Activated CD8-positive, alpha-beta memory T cell treated with anti-CD3 and anti-CD28 coated beads, Interleukin-2, amount 50 U/mL, for 24 hours (primary cell): ENCODE measurements at regions not wholly inside any gene's neighbourhood (a gene's known extent, or its start where the extent isn't known, plus 50 kb on each side); places are given as distances from the start of the nearest gene placed in this dataset.

Source experiments
- DNase-seq: peaks from one replicate; pipeline ENCODE4 v3.0.0-alpha.2; 2020; ENCODE audit errors: extremely low read depth

DNA sequence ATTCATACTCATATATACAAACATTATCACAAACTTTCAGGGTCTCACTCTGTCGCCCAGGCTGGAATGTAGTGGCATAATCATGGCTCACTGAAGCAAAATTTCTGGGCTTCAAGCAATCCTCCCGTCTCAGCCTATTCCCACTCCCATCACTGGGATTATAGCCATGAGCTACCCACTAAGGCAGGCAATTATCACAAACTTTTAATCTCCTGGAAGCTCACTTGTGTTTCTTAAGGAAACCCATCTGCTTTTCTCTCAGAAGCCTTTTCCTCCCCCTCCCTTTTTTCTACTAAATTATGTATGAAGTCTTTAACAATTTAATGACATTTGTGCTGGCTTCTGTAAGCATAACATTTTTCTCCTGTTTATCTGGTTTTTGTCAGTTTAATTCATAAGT is 170.5 kb downstream of the AREG start:
- DNase-seq = no peak

- no peak for DNase-seq
These were observed 173.2 kb downstream of the AREG start for GRCh38 chr4:74618166-74618565.

- DNase-seq = no peak
These were observed 173.7 kb downstream of the AREG start for GRCh38 chr4:74618659-74619058.

DNA sequence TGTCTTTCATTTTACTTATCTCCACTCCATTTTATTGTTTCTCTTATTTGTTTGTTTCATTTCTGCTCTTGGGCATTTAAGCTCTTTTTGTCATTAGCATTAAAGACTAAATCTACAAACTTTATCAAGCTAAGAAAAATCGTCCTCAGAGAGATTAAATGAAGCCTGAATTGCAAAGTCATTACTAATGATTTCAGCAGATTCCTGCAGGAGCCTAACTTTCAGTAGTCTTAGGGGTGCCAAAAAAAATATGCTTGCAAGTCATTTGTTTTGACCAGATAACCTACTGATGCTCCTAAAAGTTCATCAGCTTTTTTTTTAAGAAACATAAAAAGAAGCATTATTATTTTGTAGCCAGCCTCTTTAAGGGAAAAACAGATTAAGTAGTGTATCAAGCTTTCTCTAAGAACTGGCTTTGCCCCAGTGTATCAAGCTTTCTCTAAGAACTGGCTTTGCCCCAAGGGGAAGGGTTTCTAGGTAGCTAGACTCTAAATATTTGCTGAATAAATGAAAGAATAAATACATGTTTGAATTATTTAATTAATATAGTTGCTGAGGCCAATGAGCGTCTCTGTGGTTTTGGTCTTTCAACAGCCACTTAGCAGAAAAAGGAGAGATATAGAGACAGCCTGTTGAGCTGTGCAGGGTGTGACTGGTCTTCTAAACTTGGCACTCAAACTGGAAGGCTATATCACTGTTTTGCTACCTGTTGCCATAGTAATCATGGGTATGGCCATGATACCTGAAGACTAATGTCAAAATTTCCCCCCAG is 174.2 kb downstream of the BTC start:
- DNase-seq = no peak

- DNase-seq = no peak
These were observed 172.7 kb downstream of the BTC start for GRCh38 chr4:74621616-74622015.

DNA sequence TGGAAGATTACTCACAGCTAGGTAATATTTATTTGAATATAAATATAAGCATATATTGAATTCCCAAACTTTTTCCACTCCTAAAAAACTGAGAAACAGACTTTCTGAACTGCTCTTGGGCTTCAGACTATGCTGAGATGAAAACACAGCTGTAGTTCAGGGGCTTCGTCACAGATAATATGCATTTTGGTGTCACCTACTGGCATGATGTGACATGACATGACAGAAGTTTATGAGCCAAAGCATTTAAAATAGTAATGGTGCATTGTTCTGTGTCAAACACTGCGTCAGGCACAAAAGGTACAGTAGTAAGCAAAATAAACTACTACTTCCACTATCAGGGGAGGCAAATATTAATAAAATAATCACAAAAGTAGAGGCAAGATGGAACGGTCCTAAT is 171.3 kb downstream of the BTC start:
- no peak for DNase-seq

GRCh38 chr4:74624351-74625151 is 169.8 kb downstream of the BTC start:
- no peak for DNase-seq

DNA sequence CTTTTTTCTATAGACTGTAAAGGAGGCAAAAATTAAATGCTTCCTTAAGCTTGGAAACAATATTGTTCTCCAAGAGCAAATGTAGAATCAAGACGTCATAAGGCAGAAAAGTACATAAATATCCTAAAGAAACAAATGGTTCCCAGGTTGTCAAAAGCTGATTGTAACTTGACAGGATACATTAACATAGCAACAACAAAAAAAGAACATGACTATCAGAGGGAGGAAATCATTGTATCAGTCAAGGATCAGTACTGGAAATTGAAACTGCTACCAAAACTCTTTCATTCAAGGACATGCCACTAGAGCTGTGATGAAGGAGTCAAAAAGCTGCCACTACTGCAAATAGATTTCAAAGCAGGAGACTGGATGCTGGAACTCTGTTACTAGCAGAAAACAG is 168.3 kb downstream of the BTC start:
- no peak for DNase-seq

- DNase-seq = no peak
These were observed 167.2 kb downstream of the BTC start for GRCh38 chr4:74627093-74627492.

- no peak for DNase-seq
These were observed 166.8 kb downstream of the BTC start for GRCh38 chr4:74627504-74627903.

DNA sequence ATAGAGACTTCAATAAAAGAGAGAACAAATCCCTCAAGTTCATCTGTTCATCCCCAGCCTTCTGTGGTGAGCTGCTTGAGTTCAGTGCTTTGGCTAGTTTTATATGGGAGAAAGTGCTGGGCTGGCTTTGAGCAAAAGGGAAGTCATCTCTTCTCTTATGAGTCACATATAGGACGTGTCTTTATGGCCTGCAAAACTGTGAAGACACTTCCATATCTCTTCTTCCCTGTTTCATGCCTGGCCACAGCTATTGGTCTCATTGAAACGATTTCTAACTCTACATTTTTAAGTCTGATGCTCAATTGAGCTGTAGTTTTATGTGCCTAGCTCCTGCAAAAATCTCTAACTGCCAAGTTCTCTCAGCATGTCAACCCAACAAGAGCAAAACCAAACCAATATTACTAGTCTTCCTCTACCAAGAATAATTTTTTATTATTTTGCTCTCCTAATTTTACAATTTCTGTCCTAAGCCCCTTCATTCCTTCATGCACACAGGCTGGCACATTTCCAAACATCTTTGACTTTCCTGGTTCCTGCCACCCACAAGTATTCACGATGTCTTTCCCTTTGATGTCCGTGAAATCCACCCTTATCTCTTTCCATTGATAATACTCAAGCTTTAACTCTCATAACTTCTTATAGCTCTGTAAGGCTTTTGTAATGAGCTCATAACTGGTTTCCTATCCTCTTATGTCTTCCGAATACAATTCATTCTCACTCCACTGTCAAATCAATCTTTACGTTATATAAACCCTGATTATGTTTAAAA is 165.3 kb downstream of the BTC start:
- no peak for DNase-seq

GRCh38 chr4:74630551-74630950 is 163.8 kb downstream of the BTC start:
- no peak for DNase-seq

- DNase-seq = no peak
These were observed 163.0 kb downstream of the BTC start for GRCh38 chr4:74631338-74631737.

DNA sequence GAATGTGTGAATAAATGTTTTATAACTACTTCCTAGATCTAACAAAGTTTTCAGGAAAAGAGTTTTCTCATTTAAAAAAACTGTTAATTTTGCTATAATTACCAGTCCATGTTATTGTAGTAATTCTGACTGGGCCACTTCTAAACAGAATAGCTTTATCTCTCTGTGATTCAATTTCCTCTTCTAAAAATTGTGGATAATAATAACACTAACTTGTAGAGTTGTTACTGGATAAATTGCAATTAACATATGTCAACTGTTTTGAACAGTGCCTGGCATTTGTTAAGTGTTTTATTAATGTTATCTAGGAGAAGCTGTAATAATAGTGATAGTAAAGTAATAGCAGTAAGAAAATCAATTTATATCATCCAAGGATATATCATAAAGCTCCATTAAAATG is 162.3 kb downstream of the BTC start:
- DNase-seq = no peak

- peak; percentile 2 for DNase-seq
These were observed 161.7 kb downstream of the BTC start for GRCh38 chr4:74632634-74633033.

DNA sequence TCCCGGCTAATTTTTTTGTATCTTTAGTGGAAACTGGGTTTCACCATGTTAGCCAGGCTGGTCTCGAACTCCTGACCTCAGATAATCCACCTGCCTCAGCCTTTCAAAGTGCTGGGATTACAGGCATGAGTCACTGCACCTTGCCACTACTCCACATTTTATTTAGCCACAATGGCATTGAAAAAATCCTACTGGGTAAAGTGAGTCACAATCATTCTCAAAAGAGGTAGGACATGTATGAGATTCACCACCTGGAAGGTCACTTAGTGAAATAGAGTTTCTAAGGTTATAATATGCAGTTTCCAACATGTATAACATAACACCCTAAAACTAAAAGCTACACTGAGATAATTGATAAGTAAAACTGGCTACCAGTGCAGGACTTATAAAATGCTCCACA is 159.2 kb downstream of the BTC start:
- DNase-seq = no peak

GRCh38 chr4:74635490-74636123 is 158.7 kb downstream of the BTC start:
- DNase-seq = no peak

DNA sequence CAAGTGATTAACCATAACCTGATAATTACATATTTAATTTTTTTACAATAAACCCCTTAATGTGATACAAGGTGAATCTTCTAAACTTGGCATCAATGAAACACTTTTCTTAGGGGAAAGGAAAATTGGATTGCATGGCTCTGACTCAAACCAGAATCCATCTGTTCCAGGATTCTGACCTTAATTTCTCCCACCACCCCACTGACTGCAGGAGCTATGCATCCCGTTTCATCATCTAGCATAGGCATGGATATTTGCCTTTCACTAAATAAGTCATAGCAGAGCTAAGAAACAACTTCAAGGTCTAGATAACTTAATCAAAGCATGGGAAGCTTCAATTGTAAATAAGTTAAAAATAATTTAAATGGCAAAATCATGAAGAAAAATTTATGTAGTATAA is 156.3 kb downstream of the BTC start:
- DNase-seq = no peak

GRCh38 chr4:74638689-74639088 is 155.6 kb downstream of the BTC start:
- DNase-seq = no peak

- DNase-seq = no peak
These were observed 154.0 kb downstream of the BTC start for GRCh38 chr4:74640111-74640903.

GRCh38 chr4:74642006-74642405 is 152.3 kb downstream of the BTC start:
- DNase-seq = no peak
